HUES48 (cell line): ENCODE measurements at regions not wholly inside any gene's neighbourhood (a gene's known extent, or its start where the extent isn't known, plus 50 kb on each side); places are given as distances from the start of the nearest gene placed in this dataset.

Experiments used
- H3K27ac ChIP-seq: one replicate; pipeline ENCODE4 v1.7.0; 2013; ENCODE audit warnings: low read depth, low read length, inconsistent platforms
- H3K27me3 ChIP-seq: 2 replicates; pipeline ENCODE4 v1.6.1; 2013; ENCODE audit warnings: mild to moderate bottlenecking, low read length; ENCODE audit not compliant: control insufficient read depth, insufficient read depth
- H3K36me3 ChIP-seq: 2 replicates; pipeline ENCODE4 v1.6.1; 2013; ENCODE audit warnings: low read length; ENCODE audit not compliant: control insufficient read depth, insufficient read depth
- H3K4me1 ChIP-seq: 2 replicates; pipeline ENCODE4 v1.6.1; 2013; ENCODE audit warnings: mild to moderate bottlenecking, low read length; ENCODE audit not compliant: control insufficient read depth, insufficient read depth
- H3K4me3 ChIP-seq: 2 replicates; pipeline ENCODE4 v1.5.1; 2013; ENCODE audit warnings: mild to moderate bottlenecking, low read depth, low read length
- H3K9ac ChIP-seq: 2 replicates; pipeline ENCODE4 v1.6.1; 2013; ENCODE audit warnings: mild to moderate bottlenecking, low read depth, low read length, moderate library complexity
- H3K9me3 ChIP-seq: 2 replicates; pipeline ENCODE4 v1.6.1; 2013; ENCODE audit warnings: low read length; ENCODE audit not compliant: control insufficient read depth, insufficient read depth

DNA sequence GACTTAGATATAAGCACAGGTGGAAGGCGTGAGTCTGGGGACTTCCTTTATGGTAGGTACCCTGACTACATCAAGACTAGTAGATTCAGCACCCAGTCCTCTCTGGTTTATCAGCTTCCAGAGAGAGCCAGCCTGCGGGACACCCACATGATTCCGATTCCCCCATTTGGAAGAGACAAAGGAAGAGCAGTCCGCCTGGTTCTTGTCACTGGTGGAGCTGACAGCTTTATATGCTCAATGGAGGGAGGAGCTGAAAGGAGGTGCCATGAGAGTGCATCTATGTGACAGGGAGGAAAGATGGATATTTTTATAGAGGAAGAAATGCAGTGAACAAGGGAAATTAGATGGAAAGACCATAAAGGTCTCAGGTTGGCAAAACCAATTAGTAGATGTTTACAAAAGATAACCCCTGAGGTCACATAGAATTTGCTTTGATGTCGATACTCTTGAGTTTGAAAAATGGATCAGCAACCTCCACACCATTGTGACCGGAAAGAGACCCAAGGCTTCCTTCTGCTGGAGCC is 437.7 kb downstream of the PMP22 start:
- Histone ChIP-seq H3K36me3 (no peaks in the 10 kb centered on the region), H3K4me3 (no peak overlapping the region), H3K9ac (no peak overlapping the region), H3K4me1 (no peaks in the 10 kb centered on the region), H3K27me3 (no peaks in the 10 kb centered on the region), H3K27ac (no peak overlapping the region), H3K9me3 (peaks cover 3% of the 10 kb centered on the region)

DNA sequence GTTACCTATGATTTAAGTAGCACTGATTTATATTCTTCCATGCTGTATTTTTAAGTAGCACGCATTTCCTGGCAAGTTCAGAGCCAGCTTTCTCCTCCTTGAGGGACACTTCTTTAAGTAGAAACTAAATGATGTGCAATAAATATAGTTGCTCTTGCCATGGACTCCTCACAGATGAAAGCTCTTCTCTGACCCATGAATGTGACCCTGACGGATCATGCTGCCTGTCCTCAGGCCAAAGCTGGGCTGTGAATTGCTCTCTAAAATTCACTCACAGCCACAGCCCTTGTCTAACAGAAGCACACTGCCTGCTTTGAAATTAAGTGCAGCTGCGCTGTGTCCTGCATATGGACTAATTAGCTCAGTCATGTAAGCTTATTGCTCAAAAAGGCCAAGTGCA is 438.8 kb downstream of the PMP22 start:
- Histone ChIP-seq H3K27me3 (no peaks in the 10 kb centered on the region), H3K36me3 (no peaks in the 10 kb centered on the region), H3K27ac (no peak overlapping the region), H3K4me3 (no peak overlapping the region), H3K9me3 (peaks cover 3% of the 10 kb centered on the region), H3K9ac (no peak overlapping the region), H3K4me1 (no peaks in the 10 kb centered on the region)

DNA sequence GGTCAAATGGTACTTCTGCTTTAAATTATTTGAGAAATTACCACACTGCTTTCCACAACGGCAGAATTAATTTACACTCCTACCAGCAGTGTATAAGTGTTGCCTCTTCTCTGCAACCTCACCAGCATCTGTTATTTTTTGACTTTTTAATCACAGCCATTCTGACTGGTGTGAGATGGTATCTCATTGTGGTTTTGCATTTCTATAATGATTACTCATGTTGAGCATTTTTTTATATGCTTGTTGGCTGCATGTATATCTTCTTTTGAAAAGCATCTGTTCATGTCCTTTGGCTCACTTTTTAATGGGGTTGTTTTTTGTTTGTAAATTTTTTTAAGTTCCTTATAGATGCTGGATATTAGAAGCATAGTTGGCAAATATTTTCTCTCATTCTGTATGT is 446.7 kb downstream of the PMP22 start:
- H3K4me3 ChIP-seq: no peak overlapping the region
- no peaks in the 10 kb centered on the region for H3K9me3 ChIP-seq
- no peak overlapping the region for H3K27ac ChIP-seq
- H3K9ac ChIP-seq: no peak overlapping the region
- H3K36me3 ChIP-seq: no peaks in the 10 kb centered on the region
- no peaks in the 10 kb centered on the region for H3K27me3 ChIP-seq
- peaks cover 6% of the 10 kb centered on the region; the same call in 1 of the 2 replicates for H3K4me1 ChIP-seq

DNA sequence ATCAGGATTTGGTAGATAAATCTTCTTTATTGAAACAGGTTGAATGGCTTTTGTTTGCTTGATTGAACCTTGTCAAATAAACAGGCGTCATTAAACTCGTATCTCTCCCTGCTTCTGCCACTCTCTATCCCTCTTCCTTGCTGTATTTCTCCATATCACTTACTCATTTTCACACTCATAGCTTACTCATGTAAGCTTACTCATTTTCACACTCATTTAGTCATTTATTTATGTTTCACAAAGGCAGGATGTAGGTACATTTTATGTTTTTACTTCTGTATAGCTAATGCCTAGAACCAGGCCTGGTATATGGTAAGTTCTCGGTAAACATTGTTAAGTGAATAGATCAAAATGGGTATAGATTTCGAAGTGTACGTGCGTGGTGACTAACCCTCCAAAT is 450.0 kb downstream of the PMP22 start:
- no peak overlapping the region for H3K27ac ChIP-seq
- H3K27me3 ChIP-seq: no peaks in the 10 kb centered on the region
- H3K9ac ChIP-seq: no peak overlapping the region
- no peaks in the 10 kb centered on the region for H3K9me3 ChIP-seq
- no peaks in the 10 kb centered on the region for H3K36me3 ChIP-seq
- peaks cover 6% of the 10 kb centered on the region; the same call in 1 of the 2 replicates for H3K4me1 ChIP-seq
- no peak overlapping the region for H3K4me3 ChIP-seq

DNA sequence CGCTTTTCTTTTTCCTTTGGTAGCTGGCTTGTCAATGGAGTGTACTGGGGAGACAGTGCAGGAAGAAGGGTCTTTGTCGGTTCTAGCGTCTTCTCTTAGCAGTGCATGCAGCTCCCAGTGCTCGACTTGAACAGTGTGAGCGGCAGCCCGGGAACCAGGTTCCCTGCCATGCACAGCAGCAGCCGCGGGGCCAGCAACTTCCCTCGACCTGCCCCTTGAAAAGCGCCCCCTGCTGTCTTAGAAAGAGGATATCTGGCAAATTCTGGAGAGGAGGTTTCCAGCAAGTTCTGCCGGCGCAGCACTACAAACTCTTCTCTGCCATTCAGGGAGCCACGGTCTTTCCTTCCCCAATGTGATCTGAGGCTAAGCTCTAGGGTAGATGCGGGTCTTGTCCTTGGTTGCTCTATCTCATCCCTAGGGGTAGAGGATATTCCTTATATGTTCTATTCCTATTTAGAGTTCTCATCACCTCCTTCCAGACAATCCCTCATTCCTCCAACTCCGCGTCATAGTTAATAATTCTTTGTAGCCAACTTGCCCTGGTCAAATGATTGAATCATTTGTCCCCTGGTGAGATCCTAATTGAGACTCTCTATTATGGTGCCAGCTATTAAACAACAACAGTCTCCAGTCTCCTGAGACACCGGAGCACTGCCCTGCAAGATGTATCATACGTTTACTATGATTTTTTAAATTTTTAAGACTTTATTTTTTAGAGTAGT is 451.3 kb downstream of the PMP22 start:
- Histone ChIP-seq H3K27me3 (no peaks in the 10 kb centered on the region), H3K36me3 (no peaks in the 10 kb centered on the region), H3K27ac (no peak overlapping the region), H3K9ac (no peak overlapping the region), H3K9me3 (no peaks in the 10 kb centered on the region), H3K4me3 (no peak overlapping the region), H3K4me1 (peaks cover 6% of the 10 kb centered on the region; the same call in 1 of the 2 replicates)

DNA sequence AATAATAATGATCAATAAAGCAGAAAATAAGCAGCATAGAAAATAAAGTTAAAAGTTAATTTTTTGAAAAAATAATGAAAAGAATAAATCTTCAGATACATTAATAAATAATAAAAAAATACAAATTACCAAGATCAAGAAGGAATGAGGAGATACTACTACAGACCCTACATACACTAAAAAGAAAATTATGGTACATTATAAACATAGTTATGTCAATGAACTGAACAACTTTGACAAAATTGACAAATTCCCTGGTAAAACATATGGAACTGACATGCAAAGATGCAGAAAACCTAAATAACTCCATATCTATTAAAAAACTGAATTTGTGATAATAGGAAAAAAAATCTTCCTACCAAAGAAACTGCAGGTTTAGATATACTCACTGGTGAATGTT is 456.7 kb downstream of the PMP22 start:
- no peak overlapping the region for H3K4me3 ChIP-seq
- H3K27ac ChIP-seq: no peak overlapping the region
- no peak overlapping the region for H3K9ac ChIP-seq
- no peaks in the 10 kb centered on the region for H3K4me1 ChIP-seq
- H3K27me3 ChIP-seq: no peaks in the 10 kb centered on the region
- H3K9me3 ChIP-seq: no peaks in the 10 kb centered on the region
- H3K36me3 ChIP-seq: no peaks in the 10 kb centered on the region

DNA sequence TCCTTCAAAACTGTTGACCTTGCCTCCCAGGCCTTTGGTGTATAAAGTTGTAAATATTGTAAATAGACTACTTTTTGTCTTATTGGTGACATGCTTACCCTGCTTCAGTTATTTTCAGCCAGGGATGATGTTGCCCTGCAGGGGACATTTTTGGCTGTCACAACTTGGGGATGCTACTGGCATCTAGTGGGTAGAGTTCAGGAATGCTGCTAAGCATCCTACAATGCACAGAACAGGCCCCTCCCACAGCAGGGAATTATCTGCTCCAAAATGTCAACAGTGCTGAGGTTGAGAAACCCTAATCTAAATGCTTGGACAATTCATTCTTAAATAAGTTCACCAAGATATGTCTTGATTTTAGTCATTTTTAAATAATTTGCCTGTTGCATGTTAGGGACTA is 459.8 kb downstream of the PMP22 start:
- H3K9me3 ChIP-seq: no peaks in the 10 kb centered on the region

DNA sequence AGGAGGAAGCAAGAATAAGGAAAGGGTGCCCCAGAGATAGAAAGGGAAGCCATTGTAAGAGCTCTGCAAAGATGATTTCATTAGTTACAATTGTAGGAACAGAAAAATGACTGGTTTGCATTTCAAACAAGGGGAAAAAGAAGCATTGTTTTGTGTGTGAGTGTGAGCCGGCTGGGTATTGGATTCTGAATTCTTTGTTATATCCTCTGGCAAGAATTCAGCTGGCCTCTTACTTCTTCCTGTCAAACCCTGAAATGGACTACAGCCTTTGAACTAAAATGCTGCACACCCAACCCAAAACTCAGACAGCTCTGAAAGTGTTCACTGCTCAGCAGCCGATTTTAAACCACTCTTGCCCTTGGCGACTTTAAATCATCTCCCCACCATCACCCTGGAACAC is 461.3 kb downstream of the PMP22 start:
- Histone ChIP-seq H3K9ac (no peak overlapping the region), H3K9me3 (no peaks in the 10 kb centered on the region), H3K36me3 (no peaks in the 10 kb centered on the region), H3K27me3 (no peaks in the 10 kb centered on the region), H3K4me3 (no peak overlapping the region), H3K27ac (no peak overlapping the region), H3K4me1 (no peaks in the 10 kb centered on the region)

More for the DNA sequence above, 459.8 kb downstream of the PMP22 start:
- Histone ChIP-seq H3K9ac (no peak overlapping the region), H3K4me3 (no peak overlapping the region), H3K4me1 (no peaks in the 10 kb centered on the region), H3K27ac (no peak overlapping the region), H3K27me3 (no peaks in the 10 kb centered on the region), H3K36me3 (no peaks in the 10 kb centered on the region)

DNA sequence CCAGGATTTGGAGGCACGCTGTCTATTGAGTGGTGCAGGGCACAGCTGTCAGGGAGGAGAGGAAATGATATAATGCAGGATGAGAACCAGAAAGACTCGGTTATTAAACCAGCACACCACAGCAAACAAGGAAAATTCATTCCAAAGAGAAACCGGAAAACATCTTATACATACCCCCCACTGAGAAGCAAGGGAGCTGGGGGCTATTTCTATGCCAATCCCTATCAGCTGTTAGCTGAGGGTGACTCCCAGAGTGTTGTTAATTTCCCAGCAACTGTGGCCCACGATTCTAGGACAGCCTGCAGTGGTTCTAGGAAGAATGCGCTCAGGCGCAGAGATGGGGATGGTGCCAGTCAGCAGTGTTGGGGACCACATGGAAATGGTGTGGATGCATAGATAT is 467.3 kb downstream of the PMP22 start:
- Histone ChIP-seq H3K27ac (no peak overlapping the region), H3K4me1 (no peaks in the 10 kb centered on the region; the same call in 1 of the 2 replicates), H3K9ac (no peak overlapping the region), H3K36me3 (no peaks in the 10 kb centered on the region), H3K27me3 (no peaks in the 10 kb centered on the region), H3K9me3 (no peaks in the 10 kb centered on the region), H3K4me3 (no peak overlapping the region)

DNA sequence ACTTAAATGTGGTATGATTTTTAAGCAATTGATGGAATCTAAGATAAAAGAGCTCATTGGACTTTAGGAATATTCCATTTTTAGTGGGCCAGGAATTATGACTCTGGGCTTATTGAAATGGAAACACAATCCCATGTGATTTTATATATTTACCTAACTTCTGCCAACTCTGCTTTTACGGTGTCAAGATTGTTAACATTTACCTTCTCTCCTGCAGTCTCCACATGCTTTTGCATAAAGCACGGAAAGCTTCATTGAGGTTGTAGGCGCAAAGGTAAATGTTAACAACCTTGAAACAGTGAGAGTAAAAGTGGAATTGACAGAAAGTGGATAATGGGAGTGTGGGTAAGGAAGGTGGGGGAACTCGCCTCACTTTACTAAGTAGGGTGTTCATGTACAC is 468.1 kb downstream of the PMP22 start:
- Histone ChIP-seq H3K4me1 (no peaks in the 10 kb centered on the region; the same call in 1 of the 2 replicates), H3K9ac (no peak overlapping the region), H3K36me3 (no peaks in the 10 kb centered on the region), H3K4me3 (no peak overlapping the region), H3K9me3 (no peaks in the 10 kb centered on the region), H3K27me3 (no peaks in the 10 kb centered on the region), H3K27ac (no peak overlapping the region)

DNA sequence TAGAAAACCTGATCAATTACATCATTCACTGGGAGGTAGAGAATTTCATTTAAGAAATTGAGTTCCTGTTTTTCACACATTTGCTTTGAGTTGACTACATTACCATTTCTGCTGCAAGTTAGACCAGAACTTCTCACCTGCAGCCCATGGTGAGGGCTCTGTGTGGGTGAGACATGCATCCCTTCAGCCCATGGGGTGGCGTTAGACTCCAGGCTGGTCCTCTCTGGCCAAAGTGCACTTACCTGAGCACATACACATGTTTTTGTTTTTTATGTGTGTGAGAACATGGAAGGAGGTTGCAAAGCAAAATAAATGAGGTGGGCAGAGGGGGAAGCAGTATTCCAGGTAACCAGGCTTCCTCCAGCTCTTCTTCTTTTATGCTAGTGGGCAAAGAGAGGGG is 470.2 kb downstream of the PMP22 start:
- no peaks in the 10 kb centered on the region for H3K9me3 ChIP-seq
- no peak overlapping the region for H3K27ac ChIP-seq
- H3K4me3 ChIP-seq: no peak overlapping the region
- no peak overlapping the region for H3K9ac ChIP-seq
- H3K36me3 ChIP-seq: no peaks in the 10 kb centered on the region
- H3K4me1 ChIP-seq: peaks cover 3% of the 10 kb centered on the region; the same call in 1 of the 2 replicates
- no peaks in the 10 kb centered on the region for H3K27me3 ChIP-seq
